Activated CD4-positive, CD25-positive, alpha-beta regulatory T cell treated with anti-CD3 and anti-CD28 coated beads, Interleukin-2, amount 50 U/mL, for 72 hours (primary cell): ENCODE measurements at regions not wholly inside any gene's neighbourhood (a gene's known extent, or its start where the extent isn't known, plus 50 kb on each side); places are given as distances from the start of the nearest gene placed in this dataset.

Source experiments
- DNase-seq: peaks from one replicate; pipeline ENCODE4 v3.0.0; 2021

GRCh38 chr6:155611742-155612141, 156.1 kb upstream of the NOX3 start:
- DNase-seq: no peak

- no peak for DNase-seq
Observed at GRCh38 chr6:155604991-155605390, 149.4 kb upstream of the NOX3 start.

GRCh38 chr6:155599561-155599960, 143.9 kb upstream of the NOX3 start:
- no peak for DNase-seq

GRCh38 chr6:155599160-155599559, 143.5 kb upstream of the NOX3 start:
- no peak for DNase-seq

- DNase-seq: no peak
Observed at GRCh38 chr6:155595284-155595683, 139.6 kb upstream of the NOX3 start.

GRCh38 chr6:155591741-155592140, 136.1 kb upstream of the NOX3 start:
- DNase-seq: no peak

GRCh38 chr6:155589190-155589589, 133.6 kb upstream of the NOX3 start:
- no peak for DNase-seq

GRCh38 chr6:155587817-155588216, 132.2 kb upstream of the NOX3 start:
- no peak for DNase-seq

- DNase-seq: no peak
Observed at GRCh38 chr6:155586090-155586489, 130.5 kb upstream of the NOX3 start.

GRCh38 chr6:155584006-155584405, 128.4 kb upstream of the NOX3 start:
- DNase-seq: no peak

- DNase-seq: no peak
Observed at GRCh38 chr6:155582016-155582991, 126.7 kb upstream of the NOX3 start.

- no peak for DNase-seq
Observed at GRCh38 chr6:155580904-155581303, 125.3 kb upstream of the NOX3 start.

GRCh38 chr6:155578251-155578650, 122.6 kb upstream of the NOX3 start:
- DNase-seq: no peak

- DNase-seq: no peak
Observed at GRCh38 chr6:155561966-155562364, 106.3 kb upstream of the NOX3 start.

- DNase-seq: no peak
Observed at GRCh38 chr6:155561257-155561965, 105.8 kb upstream of the NOX3 start.

GRCh38 chr6:155549928-155550327, 94.3 kb upstream of the NOX3 start:
- DNase-seq: no peak

GRCh38 chr6:155549028-155549798, 93.6 kb upstream of the NOX3 start:
- DNase-seq: no peak

GRCh38 chr6:155548576-155548975, 92.9 kb upstream of the NOX3 start:
- DNase-seq: no peak

GRCh38 chr6:155544677-155545076, 89.0 kb upstream of the NOX3 start:
- no peak for DNase-seq

GRCh38 chr6:155543166-155543847, 87.7 kb upstream of the NOX3 start:
- no peak for DNase-seq

- DNase-seq: no peak
Observed at GRCh38 chr6:155542036-155542435, 86.4 kb upstream of the NOX3 start.

- no peak for DNase-seq
Observed at GRCh38 chr6:155538708-155539390, 83.2 kb upstream of the NOX3 start.
